ENCODE measurements at regions not wholly inside any gene's neighbourhood (a gene's known extent, or its start where the extent isn't known, plus 50 kb on each side); places are given as distances from the start of the nearest gene placed in this dataset.

GRCh38 chr21:14827468-14827867, 237.3 kb downstream of the NRIP1 start:
- TF ChIP-seq GABPA (IDR thresholded peaks at IDR 0.05; ENCODE audit: low read depth) (no peak), TEAD4 (IDR thresholded peaks at IDR 0.05; ENCODE audit: borderline replicate concordance, insufficient read depth) (no peak)

Measured in SK-N-SH (cell line).